ENCODE measurements at regions not wholly inside any gene's neighbourhood (a gene's known extent, or its start where the extent isn't known, plus 50 kb on each side); places are given as distances from the start of the nearest gene placed in this dataset.
A peak's percentile ranks its signal among the peaks of the same experiment; 100 is the strongest.
"Not testable (repeated sequence)": the region's sequence is repeated elsewhere in the genome, so short reads cannot be mapped to it uniquely, and the experiment has no call there.

- no peak for DNase-seq
Observed at GRCh38 chr6:81340946-81341345, 411.5 kb downstream of the TENT5A start.

- no peak for DNase-seq
Observed at GRCh38 chr6:81331526-81331925, 421.0 kb downstream of the TENT5A start.

GRCh38 chr6:81328700-81329099 is 423.8 kb downstream of the TENT5A start:
- DNase-seq: no peak

GRCh38 chr6:81326881-81327561 is 425.5 kb downstream of the TENT5A start:
- DNase-seq: no peak

DNA sequence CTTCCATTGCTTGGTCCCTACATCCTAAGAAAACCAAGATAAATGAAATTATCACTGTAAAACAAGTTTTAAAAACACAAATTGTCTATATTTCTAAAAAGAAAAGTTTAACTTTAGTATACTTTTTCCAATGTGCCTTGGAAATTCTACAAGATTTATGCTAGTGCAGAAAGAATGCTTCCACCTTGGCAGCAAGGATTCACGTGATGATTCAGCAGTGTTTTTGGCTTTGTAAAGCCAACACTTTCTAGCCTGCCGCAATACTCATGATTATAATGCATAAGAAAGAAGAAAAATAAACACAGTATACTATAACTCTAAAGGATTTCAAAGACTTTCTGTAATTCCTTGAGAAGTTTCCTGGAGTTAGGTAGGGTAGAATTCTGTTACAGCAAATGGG is 442.7 kb downstream of the TENT5A start:
- no peak for DNase-seq

GRCh38 chr6:81308577-81309279 is 443.8 kb downstream of the TENT5A start:
- no peak for DNase-seq

- DNase-seq: no peak
Observed at GRCh38 chr6:81307651-81308214, 444.7 kb downstream of the TENT5A start.

DNA sequence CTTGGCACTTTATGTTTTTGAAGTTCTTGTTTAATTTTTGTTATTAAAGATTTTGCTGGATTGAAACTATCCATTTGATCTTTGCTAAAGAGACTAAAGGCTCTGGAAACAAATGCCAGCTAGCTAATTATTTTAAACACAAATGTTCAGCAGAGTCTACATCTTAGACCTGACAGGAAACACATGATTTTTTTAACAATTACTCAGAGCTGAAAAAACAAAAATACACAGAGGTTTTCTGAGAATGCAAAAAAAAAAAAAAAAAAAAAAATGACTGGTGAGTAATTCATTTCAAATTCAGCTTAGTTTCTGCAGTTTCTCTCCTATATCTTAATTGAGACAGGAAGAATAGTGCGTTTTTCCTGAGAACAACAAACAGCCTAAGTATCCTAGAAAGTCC is 448.0 kb downstream of the TENT5A start:
- DNase-seq: no peak

- no peak for DNase-seq
Observed at GRCh38 chr6:81300961-81301360, 451.5 kb downstream of the TENT5A start.

- no peak for DNase-seq
Observed at GRCh38 chr6:81298751-81299150, 453.7 kb downstream of the TENT5A start.

DNA sequence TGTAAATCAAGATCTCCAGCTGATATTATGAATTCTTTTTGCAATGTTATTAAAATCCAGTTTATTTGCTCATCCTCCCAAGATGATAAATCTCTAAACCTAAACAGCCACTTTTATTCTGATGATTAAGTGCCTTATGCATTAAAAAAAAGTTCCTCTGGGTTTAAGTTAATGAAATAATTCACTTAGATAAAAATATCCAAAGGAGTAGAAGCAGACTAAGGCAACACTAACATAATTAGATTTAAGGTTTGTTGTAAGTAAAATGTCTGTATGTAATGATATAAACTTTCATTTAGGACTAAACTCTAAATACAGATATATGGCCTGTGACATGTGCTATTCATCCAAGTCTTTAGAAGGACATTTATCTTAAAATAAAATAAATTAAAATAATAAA is 457.2 kb downstream of the TENT5A start:
- no peak for DNase-seq

DNA sequence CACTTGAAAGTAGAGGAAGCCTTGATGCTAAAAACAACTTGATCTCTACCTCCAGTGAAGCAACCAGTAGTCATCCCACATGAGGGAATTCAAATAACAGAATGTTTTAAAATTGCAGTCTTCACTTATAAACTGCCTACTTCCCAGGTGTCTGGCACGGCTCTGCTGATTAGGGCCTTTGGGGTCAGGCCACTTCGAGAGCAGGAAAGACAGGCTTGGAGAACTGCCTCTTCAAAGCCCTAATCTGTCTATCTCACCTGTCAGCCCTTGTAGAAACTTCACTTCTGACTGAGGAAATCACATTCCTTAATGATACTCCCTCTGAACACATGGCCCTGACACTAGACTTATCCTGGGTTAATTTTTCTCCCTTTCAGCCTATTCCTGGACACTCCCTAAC is 458.6 kb downstream of the TENT5A start:
- no peak for DNase-seq

DNA sequence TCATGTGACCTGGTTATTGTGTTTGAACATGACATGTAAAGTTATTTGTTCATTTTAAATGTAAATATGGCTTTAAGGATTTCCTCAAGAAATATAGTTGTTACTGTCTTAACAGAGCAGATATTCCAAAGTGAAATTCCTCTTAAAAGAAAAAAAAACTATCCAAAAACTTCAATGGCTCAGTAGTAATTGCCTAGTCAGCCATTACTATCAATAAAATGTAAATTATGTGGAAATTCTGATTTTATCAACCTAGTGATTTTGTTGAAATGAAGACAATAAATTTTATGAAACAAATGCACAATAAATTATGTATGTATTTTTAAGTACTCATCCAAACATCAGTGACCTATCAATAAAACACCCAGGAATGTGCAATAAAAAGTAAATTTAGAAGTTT is 463.3 kb downstream of the TENT5A start:
- DNase-seq: no peak

- no peak for DNase-seq
Observed at GRCh38 chr6:81265106-81265505, 487.4 kb downstream of the TENT5A start.

- no peak for DNase-seq
Observed at GRCh38 chr6:81263531-81264168, 488.8 kb downstream of the TENT5A start.

GRCh38 chr6:81262656-81263055 is 489.8 kb downstream of the TENT5A start:
- DNase-seq: no peak

DNA sequence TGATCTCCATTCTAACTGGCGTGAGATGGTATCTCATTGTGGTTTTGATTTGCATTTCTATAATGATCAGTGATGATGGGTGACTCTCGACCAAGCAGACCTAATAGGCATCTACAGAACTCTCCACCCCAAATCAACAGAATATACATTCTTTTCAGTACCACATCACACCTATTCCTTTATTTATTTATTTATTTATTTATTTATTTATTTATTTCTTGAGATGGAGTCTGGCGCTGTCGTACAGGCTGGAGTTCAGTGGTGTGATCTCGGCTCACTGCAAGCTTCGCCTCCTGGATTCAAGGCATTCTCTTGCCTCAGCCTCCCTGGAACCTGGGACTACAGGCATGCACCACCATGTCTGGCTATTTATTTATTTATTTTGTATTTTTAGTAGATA is 496.3 kb downstream of the TENT5A start:
- DNase-seq: not testable (repeated sequence)

- no peak for DNase-seq
Observed at GRCh38 chr6:81253821-81254220, 498.7 kb downstream of the TENT5A start.

DNA sequence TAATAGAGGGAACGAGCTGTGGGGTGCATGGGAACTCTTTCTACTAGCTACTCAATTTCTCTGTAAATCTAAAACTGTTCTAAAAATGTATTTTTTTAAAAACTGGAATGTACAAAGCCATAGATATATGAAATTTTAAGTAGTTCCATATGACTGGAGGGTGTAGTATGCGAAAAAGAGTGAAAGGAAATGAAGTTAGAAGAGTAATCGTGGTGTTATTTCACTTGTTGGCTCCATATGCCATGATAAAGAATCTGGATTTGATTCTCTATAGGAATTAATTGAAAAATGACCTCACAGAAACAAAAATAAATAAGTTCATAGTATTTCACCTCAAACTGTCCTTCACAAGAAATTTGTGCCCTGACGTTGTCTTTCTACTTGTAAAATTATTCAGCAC is 500.2 kb downstream of the TENT5A start:
- DNase-seq: no peak

GRCh38 chr6:81246200-81246599 is 506.3 kb downstream of the TENT5A start:
- no peak for DNase-seq

- no peak for DNase-seq
Observed at GRCh38 chr6:81242624-81243023, 509.9 kb downstream of the TENT5A start.

GRCh38 chr6:81241126-81242041 is 511.1 kb downstream of the TENT5A start:
- DNase-seq: peak; percentile 7
